ENCODE measurements at regions not wholly inside any gene's neighbourhood (a gene's known extent, or its start where the extent isn't known, plus 50 kb on each side); places are given as distances from the start of the nearest gene placed in this dataset.

- no peaks in the 10 kb centered on the region for H3K27me3 ChIP-seq (replicated peaks; ENCODE audit: insufficient read depth)
- intact Hi-C loops (cut with DNase I), result no loop called here
- no peaks in the 10 kb centered on the region for H3K36me3 ChIP-seq
- TF ChIP-seq POLR2AphosphoS5 (IDR thresholded peaks at IDR 0.05) (no peak), POLR2A (IDR thresholded peaks at IDR 0.05) (no peak), CTCF (IDR thresholded peaks at IDR 0.05) (no peak)
- no peak overlapping the region for H3K27ac ChIP-seq
- no peaks in the 10 kb centered on the region for H3K9me3 ChIP-seq
- 78% methylated on average over 3 of the region's 3 CpGs for WGBS
- no peaks in the 10 kb centered on the region for H3K4me1 ChIP-seq (replicated peaks)
- no peak for DNase-seq (ENCODE audit: low spot score)
- no peak overlapping the region for H3K4me3 ChIP-seq
Observed at GRCh38 chrY:19180824-19181223, 407.3 kb upstream of the HSFY2 start.

- no peaks in the 10 kb centered on the region for H3K4me1 ChIP-seq (replicated peaks)
- TF ChIP-seq POLR2AphosphoS5 (IDR thresholded peaks at IDR 0.05) (no peak), POLR2A (IDR thresholded peaks at IDR 0.05) (no peak), CTCF (IDR thresholded peaks at IDR 0.05) (no peak)
- intact Hi-C loops (cut with DNase I), result no loop called here
- no peak for DNase-seq (ENCODE audit: low spot score)
- H3K27ac ChIP-seq, result no peak overlapping the region
- H3K4me3 ChIP-seq, result no peak overlapping the region
- WGBS, result 66% methylated on average over 5 of the region's 5 CpGs
- no peaks in the 10 kb centered on the region for H3K36me3 ChIP-seq
- H3K27me3 ChIP-seq (replicated peaks; ENCODE audit: insufficient read depth), result no peaks in the 10 kb centered on the region
- H3K9me3 ChIP-seq, result no peaks in the 10 kb centered on the region
Observed at GRCh38 chrY:19168202-19168565, 394.6 kb upstream of the HSFY2 start.

- H3K36me3 ChIP-seq, result no peaks in the 10 kb centered on the region
- TF ChIP-seq POLR2A (IDR thresholded peaks at IDR 0.05), result no peak
- no peak for TF ChIP-seq CTCF (IDR thresholded peaks at IDR 0.05)
- no peak for TF ChIP-seq POLR2AphosphoS5 (IDR thresholded peaks at IDR 0.05)
- intact Hi-C loops (cut with DNase I), result no loop called here
- WGBS, result 44% methylated on average over 13 of the region's 13 CpGs
- no peak overlapping the region for H3K27ac ChIP-seq
- no peaks in the 10 kb centered on the region for H3K9me3 ChIP-seq
- H3K4me3 ChIP-seq, result no peak overlapping the region
- H3K27me3 ChIP-seq (replicated peaks; ENCODE audit: insufficient read depth), result no peaks in the 10 kb centered on the region
- DNase-seq (ENCODE audit: low spot score), result no peak
- H3K4me1 ChIP-seq (replicated peaks), result no peaks in the 10 kb centered on the region
Observed at GRCh38 chrY:19167319-19168201, 394.0 kb upstream of the HSFY2 start.

- no peaks in the 10 kb centered on the region for H3K36me3 ChIP-seq
- TF ChIP-seq POLR2A (IDR thresholded peaks at IDR 0.05), result no peak
- TF ChIP-seq POLR2AphosphoS5 (IDR thresholded peaks at IDR 0.05), result no peak
- TF ChIP-seq CTCF (IDR thresholded peaks at IDR 0.05), result no peak
- no peak overlapping the region for H3K27ac ChIP-seq
- intact Hi-C loops (cut with DNase I), result no loop called here
- no peaks in the 10 kb centered on the region for H3K9me3 ChIP-seq
- 66% methylated on average over 4 of the region's 4 CpGs for WGBS
- no peak for DNase-seq (ENCODE audit: low spot score)
- H3K4me1 ChIP-seq (replicated peaks), result no peaks in the 10 kb centered on the region
- no peaks in the 10 kb centered on the region for H3K27me3 ChIP-seq (replicated peaks; ENCODE audit: insufficient read depth)
- H3K4me3 ChIP-seq, result no peak overlapping the region
Observed at GRCh38 chrY:19148783-19149182, 375.2 kb upstream of the HSFY2 start.

- WGBS, result 0% methylated on average over 1 of the region's 1 CpG
Observed at GRCh38 chrY:19146296-19146695, 372.8 kb upstream of the HSFY2 start.

More at GRCh38 chrY:19146296-19146695, 372.8 kb upstream of the HSFY2 start:
- Histone ChIP-seq H3K4me3 (no peak overlapping the region), H3K4me1 (replicated peaks) (no peaks in the 10 kb centered on the region), H3K36me3 (no peaks in the 10 kb centered on the region), H3K27me3 (replicated peaks; ENCODE audit: insufficient read depth) (no peaks in the 10 kb centered on the region), H3K9me3 (no peaks in the 10 kb centered on the region), H3K27ac (no peak overlapping the region)
- no peak for DNase-seq (ENCODE audit: low spot score)
- TF ChIP-seq POLR2A (IDR thresholded peaks at IDR 0.05) (no peak), POLR2AphosphoS5 (IDR thresholded peaks at IDR 0.05) (no peak), CTCF (IDR thresholded peaks at IDR 0.05) (no peak)
- intact Hi-C loops (cut with DNase I), result no loop called here
